ENCODE measurements at regions not wholly inside any gene's neighbourhood (a gene's known extent, or its start where the extent isn't known, plus 50 kb on each side); places are given as distances from the start of the nearest gene placed in this dataset.
A peak's percentile ranks its signal among the peaks of the same experiment; 100 is the strongest.
"Not testable (repeated sequence)": the region's sequence is repeated elsewhere in the genome, so short reads cannot be mapped to it uniquely, and the experiment has no call there.

DNA sequence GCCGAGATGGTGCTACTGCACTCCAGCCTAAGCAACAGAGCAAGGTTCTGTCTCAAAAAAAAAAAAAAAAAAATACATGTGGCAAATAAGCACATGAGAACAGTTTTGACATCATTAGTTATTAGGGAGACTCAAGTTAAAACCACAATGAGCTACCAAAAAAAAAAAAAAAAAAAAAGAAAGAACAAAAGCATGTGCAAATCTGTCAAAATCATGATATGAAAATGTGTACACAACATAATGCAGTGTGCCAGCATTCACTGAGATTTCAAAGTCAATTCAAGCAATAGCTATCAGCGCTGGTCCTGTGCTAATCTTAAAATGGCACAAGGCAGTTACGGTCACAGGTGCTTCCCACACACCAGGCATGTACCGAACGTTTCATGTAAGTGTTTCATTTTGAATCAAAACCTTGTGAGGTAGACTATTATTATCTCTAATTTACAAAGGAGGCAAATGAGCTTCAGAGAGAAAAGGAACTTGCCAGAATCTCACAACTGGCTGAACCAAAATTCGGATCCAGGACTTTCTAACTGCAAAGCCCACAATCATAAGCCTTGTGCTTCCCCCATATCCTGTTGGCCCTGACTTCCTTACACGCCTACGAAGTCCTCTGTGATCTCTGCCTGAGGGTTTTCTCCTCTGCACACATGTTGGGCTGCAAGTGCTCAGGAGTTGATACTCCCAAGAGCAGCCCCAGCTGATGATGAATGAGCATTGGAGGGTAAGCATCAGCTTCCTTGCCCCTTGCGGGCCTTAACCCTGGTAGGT lies 200.1 kb upstream of the PROK2 start:
- no peak for DNase-seq

DNA sequence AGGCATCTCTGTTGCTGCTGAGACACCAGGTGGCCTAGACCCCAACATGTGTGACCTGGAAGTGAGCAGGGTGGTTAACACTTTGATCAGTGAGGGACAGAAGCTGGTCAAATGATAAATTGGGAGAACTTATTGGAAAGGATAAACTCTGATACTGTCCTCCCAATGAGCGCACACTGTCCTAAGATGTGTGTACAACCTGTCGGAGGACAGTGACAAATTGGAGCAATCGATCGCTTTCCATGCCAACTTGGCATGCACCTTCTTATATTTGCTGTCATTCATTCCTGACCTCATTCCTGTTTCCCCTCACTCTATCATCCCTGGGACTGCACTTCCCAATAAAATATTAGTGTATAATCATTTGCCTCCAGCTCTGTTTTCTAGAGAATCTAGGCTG lies 198.7 kb upstream of the PROK2 start:
- no peak for DNase-seq

DNA sequence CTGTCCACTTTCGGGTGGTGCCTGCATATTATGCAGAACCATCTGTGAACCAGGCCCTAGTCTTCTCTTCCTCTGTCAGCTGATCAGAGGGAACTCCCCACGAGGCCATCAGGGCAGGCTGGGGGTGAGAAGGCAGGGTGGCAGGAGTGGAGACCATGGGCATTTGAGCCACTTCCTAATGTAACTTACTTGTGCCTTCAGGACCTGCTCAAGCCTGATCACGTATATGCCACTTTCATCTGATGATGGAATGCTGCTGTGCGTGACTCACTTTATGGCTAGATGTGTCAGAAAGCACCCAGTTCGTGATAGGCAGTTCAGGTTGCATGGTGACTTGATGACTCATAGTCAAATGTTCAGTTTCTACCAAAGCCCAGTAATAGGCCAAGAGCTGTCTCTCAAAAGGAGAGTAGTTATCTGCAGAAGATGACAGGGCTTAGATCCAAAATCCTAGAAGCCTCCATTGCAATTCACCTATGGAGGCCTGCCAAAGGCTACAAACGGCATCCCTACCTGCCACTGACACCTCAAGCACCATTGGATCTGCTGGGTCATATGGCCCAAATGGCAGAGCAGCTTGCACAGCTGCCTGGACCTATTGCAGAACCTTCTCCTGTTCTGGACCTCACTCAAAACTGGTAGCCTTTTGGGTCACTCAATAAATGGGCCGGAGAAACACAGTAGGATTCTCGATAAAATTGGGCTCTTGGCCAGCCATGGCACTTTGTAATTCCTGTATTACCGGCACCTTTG lies 197.7 kb upstream of the PROK2 start:
- not testable (repeated sequence) for DNase-seq

DNA sequence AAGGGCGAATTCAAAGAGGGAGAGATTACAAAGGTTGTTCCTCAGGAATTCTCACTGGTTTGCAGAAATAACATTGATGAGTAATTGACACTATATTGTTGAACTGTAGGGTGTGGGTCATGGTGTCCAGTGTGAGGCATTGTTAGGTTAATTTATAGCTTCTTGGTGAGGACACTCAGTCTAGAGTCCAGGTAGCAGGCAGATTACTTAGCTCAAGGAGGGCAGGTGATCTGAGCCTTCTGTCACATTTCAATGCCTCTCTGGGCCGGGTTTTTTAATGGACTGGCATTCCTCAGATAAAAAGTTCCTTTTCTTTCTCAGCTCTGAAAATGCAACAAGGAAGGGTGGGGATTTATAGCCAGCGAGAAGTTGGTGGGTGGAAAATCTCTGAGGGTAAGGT lies 194.2 kb upstream of the PROK2 start:
- no peak for DNase-seq

DNA sequence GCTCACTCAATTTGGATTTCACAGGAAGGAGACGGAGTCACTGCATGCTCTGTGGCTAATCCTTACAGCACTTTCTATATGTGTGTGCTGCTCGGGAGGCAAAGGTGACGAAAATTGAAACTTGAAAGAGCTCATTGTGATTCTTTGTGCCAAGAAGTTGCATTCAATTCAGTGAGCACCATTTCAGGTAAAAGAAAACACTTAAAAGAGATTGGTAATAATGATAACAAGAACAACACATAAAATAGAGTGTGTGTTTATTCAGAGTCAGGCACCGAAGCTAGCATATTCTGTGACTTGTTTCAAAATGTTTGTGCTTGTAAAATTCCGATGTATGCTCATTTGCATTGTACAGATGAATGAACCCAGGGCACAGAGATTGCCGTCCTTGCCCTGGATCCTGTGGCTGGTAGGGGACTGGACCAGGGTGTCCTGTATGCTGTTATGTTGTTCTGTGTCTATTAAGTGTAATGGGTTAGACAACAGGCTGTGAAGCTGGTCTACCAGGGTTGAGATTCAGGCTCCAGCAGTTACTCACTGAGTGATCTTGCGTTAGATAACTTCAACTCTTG lies 193.3 kb upstream of the PROK2 start:
- no peak for DNase-seq

DNA sequence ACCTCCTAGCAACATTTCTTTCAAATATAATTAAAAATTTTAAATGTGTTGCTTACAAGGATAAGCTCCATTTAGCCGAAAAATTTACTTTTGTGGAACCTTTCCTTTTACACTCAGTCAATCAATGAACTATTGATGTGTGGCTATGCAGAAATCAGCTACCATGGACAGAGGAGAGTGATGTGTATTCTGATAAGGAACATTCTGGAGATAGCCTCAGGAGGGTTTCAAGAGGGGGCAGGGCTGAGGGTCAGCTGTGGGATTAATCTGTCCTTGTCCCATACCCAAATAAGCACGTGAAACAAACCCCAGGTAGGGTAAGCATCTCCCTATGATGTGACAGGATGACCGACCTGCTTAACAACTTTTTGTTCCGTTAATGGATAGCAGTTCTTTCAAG lies 192.6 kb upstream of the PROK2 start:
- no peak for DNase-seq

DNA sequence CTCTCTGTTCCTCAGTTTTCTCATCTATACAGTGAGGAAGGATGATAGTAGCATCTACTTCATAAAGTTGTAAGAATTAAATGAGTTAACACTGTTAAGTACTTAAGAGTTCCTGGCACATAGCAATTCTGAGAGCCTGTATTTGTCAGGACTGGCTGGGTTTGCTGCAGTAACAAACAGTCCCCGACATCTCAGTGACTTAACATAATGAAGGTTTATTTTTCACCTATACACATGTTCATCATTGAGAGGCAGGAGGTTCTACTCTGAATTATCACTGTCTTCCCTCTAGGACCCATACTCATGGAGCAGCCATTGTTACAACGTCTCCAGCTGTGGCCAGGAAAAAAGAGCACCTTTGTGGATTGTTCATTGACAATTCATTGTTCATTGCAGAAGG lies 190.6 kb upstream of the PROK2 start:
- no peak for DNase-seq

DNA sequence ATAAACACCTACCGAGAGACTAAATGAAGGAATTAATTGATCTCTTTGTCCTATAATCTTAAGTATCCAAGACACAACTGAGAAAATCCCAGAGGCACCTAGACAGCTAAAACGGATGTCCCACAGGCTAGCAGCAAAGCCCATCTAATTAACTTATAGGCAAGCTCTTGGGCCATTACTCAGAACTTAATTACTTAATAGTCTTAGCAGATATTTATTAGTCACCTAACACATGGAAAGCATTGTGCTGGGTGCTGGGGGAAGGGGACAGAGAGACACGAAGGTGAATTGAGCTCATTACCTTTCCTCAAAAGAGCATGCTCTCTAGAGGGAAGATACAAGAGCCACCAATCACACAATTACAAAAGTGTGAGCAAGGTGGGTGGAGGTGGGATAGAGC lies 189.8 kb upstream of the PROK2 start:
- DNase-seq = no peak

DNA sequence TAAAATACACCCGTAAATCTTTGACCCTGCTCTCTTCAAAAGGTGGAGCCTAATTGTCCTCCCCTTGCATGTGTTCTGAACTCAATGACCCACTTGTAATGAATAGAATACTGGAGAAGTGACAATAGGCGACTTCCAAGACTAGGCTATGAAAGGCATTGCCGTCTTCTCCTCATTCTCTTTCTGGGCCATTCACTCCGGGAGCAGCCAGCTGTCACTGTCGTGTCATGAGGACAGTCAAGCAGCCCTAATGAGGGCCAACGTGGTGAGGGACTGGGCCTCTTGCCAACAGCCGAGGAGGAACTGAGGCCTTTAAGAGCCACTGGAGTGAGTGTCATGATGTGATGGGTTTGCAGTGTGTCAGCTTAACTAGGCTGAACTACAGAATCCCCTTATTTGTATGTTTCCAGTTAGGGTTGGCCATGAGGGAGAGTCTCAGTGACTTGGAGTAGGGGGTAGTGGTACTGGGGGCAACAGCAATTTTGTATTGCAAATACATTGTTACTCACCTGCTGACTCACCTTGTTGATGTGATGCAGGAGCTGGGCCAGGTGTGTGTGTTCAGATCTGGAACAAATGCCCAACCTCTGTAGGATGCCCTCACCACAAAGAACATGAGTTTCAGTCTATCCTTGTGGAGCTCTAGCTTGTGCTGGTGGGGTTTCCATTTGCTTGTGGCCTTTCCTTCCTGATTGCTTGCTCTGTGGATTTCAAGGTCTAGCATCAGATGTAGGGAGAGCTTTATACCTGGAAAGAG lies 188.5 kb upstream of the PROK2 start:
- peak in 7 of 14 donors; percentile 3 to 41 (median 8) for DNase-seq

DNA sequence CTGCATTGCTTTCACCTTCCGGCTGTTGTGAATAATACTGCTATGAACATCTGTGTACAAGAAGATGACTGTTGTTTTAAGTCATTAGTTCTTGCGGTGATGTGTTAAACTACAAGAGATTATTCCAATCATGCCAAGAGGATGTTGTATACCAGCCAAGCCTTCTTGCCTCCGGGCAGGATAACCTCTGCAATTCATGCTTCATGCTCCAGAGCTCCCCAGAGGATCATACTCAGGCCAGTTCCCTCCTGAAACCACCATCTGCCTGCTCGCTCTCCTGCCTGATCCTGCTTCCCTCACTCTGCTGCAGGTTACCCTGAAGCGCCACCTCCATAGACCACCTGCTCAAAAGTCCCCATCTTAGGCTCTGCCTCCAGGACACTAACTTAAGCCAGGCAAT lies 187.1 kb upstream of the PROK2 start:
- DNase-seq = no peak

DNA sequence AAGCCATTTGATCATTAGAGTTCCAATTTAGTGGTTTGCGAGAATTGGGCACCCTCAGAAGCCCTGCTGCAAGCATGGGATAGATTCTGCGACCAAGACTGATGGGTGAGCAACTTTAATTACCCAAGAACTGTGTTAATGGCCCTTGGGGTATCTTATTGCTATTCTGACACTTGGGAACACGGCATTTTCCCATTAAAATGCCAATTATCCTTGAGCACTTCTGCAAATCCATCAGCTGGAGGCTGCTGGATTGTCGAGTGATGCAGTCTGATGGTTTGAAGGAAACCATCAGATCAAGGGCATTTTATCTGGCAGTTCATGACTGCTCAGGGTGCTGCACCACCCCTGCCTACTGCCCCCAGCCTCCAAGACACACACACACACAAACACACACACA lies 183.6 kb upstream of the PROK2 start:
- no peak for DNase-seq

DNA sequence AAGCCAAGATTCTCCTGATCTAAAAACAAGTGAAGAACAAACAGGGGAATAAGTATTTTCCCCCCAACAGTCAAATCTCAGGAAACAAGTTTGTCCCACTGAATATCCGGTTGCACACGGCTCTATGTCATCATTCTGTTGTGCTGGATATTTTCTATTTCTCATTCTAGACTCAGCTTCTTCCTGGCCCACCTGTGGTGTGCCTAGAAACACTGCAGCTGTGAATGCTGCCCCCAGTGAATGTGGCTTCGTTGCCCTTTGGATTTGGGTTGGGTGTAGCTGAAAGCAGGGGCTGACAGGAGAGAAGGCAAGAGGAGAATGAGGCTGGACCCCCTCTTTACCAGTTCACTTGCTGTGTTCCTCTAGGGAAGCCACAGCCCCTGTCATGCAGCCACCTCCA lies 181.2 kb upstream of the PROK2 start:
- DNase-seq = no peak

DNA sequence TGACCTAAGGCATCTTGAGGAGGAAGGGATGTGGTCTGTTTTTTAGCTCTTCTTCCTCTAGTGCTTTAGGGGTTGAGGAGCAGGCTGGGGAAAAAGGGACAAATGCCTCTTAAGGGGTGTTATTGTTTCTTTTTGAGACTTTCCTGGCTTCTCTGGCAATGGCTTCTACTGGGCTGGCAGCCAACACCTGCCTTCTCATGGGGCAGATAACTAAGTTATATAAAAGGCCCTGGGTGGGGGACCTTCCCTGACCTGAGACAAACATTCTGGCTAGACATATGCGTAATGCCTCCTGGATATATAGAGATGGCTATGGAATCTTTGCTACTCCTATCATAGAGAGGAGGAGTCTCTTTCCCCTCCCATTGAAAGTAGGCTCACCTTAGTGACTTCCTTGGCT lies 179.2 kb upstream of the PROK2 start:
- no peak for DNase-seq

DNA sequence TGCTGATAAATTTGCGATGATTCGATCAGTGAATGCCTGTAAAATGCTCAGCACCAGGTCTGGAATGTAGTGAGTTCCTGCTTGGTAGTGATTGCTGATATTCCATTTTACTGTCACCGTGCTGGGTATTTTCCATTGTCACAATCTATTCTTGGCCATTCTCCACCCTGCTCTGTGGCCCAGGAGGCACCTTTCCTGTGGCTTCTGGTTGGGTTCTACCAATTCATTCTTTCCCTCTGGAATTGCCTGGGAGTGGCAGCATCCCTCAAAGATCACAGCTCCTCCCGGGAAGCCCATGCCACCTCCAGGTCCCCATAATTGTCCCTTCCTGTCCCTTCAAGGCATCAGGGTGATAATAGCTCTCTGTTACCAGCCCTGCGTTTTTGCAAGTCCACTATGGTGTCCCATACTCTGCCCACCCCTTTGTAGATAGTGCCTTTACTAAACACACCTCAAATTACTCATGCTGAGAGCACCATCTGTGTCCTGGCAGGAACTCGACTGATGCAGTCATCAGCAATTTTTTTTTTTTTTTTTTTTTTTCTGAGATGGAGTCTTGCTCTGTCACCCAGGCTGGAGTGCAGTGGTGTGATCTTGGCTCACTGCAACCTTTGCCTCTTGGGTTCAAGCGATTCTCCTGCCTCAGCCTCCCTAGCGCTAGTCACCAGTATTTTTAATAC lies 177.8 kb upstream of the PROK2 start:
- peak in 1 of 14 donors; percentile 62 for DNase-seq

DNA sequence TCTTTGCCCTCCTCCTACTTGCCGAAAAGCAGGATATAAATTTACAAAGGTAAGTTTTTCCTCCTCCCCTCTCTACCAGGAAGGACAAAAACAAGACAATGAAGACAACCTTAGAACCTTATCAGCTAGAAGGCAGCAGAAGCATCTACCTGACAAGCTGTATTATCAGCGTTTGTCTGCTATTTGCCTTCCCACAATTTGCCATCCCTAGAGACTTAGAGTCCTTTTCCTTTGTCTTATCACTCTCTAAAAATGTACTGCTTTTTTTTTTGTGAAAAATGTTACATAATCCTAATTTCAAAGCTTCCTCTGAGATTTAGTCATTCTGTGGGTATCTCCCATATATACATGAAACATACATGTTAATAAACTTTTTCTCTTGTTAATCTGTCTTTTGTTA lies 176.9 kb upstream of the PROK2 start:
- DNase-seq = no peak

DNA sequence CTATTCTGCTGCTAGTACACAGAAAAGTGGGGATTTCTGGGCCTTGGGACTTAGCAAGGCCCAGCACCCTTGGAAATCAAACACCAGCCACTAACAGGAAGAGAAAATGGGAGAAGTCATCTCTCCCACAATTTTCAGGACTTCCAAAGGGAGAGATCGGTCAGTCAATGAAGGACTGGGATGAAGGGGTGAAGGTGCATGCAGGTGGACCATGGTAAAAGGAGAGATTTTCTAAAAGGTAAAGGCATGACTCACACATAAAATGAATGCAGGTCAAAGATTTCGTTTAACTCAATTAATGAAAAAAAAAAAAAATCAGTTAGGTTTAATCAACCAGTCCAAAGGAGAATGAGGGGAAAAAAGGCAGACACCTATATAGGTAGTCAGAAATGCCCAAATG lies 176.4 kb upstream of the PROK2 start:
- DNase-seq = no peak

DNA sequence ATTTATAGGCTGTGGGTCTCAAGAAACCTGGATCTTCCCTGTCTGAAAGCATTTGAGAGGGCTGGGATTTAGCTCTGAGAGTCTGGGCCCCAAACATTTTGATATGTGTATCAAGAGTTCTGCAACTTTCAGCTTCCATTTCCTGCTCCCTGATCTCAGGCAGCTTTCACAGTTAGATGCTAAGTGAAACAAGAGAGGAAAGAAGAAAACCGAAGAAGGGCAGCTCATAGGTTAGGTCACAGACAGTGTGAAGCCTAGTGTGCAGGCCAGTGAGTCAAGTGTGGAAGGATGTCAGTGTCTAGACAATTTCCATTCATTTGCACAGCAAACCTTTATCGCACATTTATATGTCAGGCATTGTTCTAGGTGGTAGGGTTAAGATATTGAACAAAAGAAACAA lies 173.6 kb upstream of the PROK2 start:
- DNase-seq = no peak

DNA sequence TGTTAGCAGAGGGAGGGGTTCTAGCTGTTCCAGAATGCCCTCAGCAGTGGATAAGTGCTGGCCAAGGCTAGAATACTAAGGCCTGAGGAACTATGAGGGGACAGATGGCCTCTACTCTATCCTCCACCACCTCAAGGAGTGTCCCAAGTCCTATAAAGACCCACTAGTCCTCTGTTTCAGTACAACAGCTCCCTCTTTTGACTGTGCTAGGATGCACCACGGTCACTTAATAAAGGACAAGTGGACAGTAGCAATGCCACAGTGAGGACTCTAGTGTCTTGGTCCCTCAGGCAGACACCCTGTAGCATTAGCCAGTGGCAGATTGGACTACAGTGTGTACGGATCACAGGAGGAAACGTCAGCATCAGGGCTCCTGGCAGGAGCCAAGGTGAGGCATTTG lies 171.8 kb upstream of the PROK2 start:
- no peak for DNase-seq

DNA sequence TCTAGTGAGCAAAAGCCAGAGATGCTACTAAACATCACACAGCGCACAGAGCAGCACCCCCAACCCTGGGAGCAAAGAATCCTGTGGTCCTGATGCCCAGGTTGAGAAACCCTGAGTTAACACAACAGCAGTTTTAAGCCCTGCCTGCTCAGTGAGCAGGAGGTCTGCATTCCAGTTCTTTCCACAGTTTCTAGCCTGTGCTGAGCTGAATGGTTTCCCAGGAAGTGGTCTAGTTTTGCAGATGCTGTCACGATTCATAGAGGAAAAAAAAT lies 171.1 kb upstream of the PROK2 start:
- DNase-seq = no peak

DNA sequence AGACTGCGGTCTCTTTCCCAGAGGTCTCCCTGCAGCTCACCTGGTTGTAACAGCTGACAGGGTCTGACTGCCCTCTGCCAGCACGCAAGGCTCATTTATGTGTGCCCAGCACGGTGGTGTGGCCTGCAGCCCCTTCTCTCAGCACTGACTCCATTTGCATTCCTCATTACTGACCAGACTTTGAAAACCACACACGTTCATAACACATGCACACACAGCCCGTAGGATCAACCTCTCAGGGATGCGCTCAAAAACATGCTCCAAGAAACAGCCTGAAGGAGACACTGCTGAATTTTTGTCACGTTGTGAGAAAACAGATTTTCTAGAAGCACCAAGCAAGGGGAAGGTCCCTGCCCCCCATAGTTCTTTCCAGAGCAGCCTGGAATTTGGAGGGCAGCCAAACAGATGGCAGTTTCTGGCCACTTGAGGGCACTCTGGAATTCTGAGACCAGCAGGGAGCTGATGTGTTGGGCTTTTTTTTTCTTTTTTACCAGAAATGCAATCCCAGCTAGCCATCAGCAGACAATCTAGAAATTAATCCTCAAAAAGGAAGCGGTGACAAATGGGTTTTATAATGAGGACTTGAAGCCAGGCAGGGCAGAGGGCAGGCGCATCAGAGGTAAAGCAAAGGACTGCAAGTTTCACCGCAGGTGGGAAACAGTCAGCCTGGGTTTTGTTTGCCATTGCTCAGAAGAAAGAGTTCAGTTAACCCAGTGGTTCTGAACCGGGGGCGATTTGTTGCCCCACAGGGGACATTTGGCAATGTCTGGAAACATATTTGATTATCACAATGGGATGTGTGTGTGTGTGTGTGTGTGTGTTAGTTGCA lies 170.5 kb upstream of the PROK2 start:
- DNase-seq = peak in 13 of 14 donors; percentile 7 to 83 (median 59)

DNA sequence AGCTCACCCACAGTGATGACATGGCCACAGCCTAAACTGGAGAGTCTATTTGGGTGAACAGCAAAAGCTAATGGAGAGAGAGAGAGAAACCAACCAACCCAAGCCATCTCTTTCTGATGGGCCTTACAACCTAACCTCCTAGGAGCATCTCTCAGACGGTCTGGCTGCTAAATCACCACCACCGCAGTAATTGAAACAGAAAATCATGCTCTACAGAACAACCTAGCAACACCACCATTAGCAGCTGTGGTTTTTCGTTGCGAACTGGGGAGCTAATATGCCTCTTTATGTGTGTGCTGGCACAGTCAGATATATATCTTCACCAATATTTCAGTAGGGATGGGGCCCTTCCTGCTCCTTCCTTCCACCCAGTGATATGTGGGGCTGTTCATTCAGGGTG lies 166.9 kb upstream of the PROK2 start:
- DNase-seq = no peak

DNA sequence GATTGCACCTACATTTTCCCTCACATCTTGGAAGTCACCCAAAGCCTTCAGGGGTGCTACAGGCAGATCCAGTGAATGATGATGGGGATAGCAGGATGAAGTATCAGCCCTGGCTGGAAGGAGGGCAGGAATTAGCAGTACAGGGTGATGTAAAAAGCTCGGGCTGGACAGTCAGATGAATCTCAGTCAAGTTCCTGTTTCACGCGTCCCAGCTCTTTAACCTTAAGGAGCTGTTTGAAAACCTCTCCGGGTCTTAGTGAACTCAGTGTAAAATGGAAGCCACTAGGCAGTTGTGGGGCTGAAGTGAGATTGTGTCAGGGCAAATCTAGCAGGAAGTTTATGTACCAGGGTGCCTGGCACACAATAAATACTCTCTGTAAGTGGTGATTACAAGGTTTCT lies 166.4 kb upstream of the PROK2 start:
- DNase-seq = no peak
